HepG2 (cell line): ENCODE measurements at regions not wholly inside any gene's neighbourhood (a gene's known extent, or its start where the extent isn't known, plus 50 kb on each side); places are given as distances from the start of the nearest gene placed in this dataset.

Experiments used
- ATAC-seq: fragments of 200-7000 bp; cut with Tn5 transposase; 3 replicates; pipeline ENCODE4 v1.9.1; 2020; ENCODE audit warnings: mild to moderate bottlenecking, moderate library complexity
- BruUV-seq: library from RNA; stranded (reverse); fragments of 400-500 nt; replicated peaks from 2 replicates; lab custom pipeline; 2021; lab: Mats Ljungman, UMichigan
- CTCF ChIA-PET: fragments of 300-600 bp; formaldehyde crosslinking; extraction: SDS; loops from one replicate; lab custom pipeline; 2021; ENCODE audit warnings: low total read pairs, inconsistent platforms, low intra/inter-chr PET ratio; lab: Yijun Ruan, JAX
- POLR2A ChIA-PET: fragments of 350-600 bp; sonication (Branson Sonifier 250); formaldehyde crosslinking; loops from one replicate; lab custom pipeline; 2020; ENCODE audit warnings: antibody characterized with exemption, inconsistent platforms; lab: Yijun Ruan, JAX
- DNase-seq: peaks from one replicate; pipeline ENCODE4 v3.0.0-alpha.2; 2015; ENCODE audit warnings: low spot score
- FAIRE-seq: peaks from 3 replicates; lab custom pipeline; 2011; peaks lifted over from hg19 to GRCh38; lab: Jason Lieb, UNC
- H2AFZ ChIP-seq: one replicate; pipeline ENCODE4 v1.6.1; 2011; ENCODE audit warnings: low read length, inconsistent platforms
- H3K27ac ChIP-seq: fragments of 300-600 bp; 3 replicates; pipeline ENCODE4 v1.8.0; 2011; ENCODE audit warnings: mixed run types, mild to moderate bottlenecking, mixed read lengths, low read length, inconsistent platforms; ENCODE audit not compliant: insufficient read depth; ENCODE audit errors: extremely low read length
- H3K27me3 ChIP-seq, 2 experiments: fragments of 200-600 bp in 1 of 2; 2 replicates in 1 of 2; 3 replicates in 1 of 2; pipeline versions ENCODE4 v1.6.0 to v1.8.0; 2011; ENCODE audit warnings: low read length in 2 of 2, mild to moderate bottlenecking in 2 of 2, moderate library complexity in 2 of 2, inconsistent platforms in 1 of 2; ENCODE audit not compliant: insufficient read depth in 2 of 2, control insufficient read depth in 1 of 2
- H3K36me3 ChIP-seq, 2 experiments: fragments of 200-600 bp in 1 of 2; replicated peaks in 1 of 2; 2 replicates in 1 of 2; 3 replicates in 1 of 2; pipeline versions ENCODE4 v1.5.1 to v1.8.0; 2011; ENCODE audit warnings: low read length in 2 of 2, inconsistent platforms in 1 of 2; ENCODE audit not compliant: insufficient read depth in 2 of 2, control insufficient read depth in 1 of 2
- H3K4me1 ChIP-seq: 2 replicates; pipeline ENCODE4 v1.5.1; 2012; ENCODE audit warnings: low read length, inconsistent platforms; ENCODE audit not compliant: insufficient read depth
- H3K4me2 ChIP-seq: 2 replicates; pipeline ENCODE4 v1.6.0; 2011; ENCODE audit warnings: low read depth, low read length, inconsistent platforms
- H3K4me3 ChIP-seq, 3 experiments: fragments of 200-600 bp in 1 of 3; sonication (generic), shearing (Covaris generic) in 1 of 3; replicated peaks in 1 of 3; 2 replicates each; pipeline ENCODE4 v1.5.1; 2011 to 2016; ENCODE audit warnings: low read length in 3 of 3, inconsistent platforms in 2 of 3, low read depth in 2 of 3, mild to moderate bottlenecking in 2 of 3, control low read depth in 1 of 3, mixed read lengths in 1 of 3; ENCODE audit not compliant: insufficient read depth in 1 of 3
- H3K79me2 ChIP-seq: one replicate; pipeline ENCODE4 v1.6.1; 2011; ENCODE audit warnings: low read length, inconsistent platforms; ENCODE audit not compliant: insufficient read depth
- H3K9ac ChIP-seq: 2 replicates; pipeline ENCODE4 v1.6.0; 2011; ENCODE audit warnings: mild to moderate bottlenecking, low read depth, low read length, inconsistent platforms; ENCODE audit not compliant: insufficient read depth
- H3K9me3 ChIP-seq: 2 replicates; pipeline ENCODE4 v1.5.1; 2012; ENCODE audit warnings: mild to moderate bottlenecking, low read length
- H4K20me1 ChIP-seq: 2 replicates; pipeline ENCODE4 v1.6.0; 2011; ENCODE audit warnings: inconsistent platforms, mild to moderate bottlenecking, low read length, moderate library complexity; ENCODE audit not compliant: insufficient read depth
- CAMTA2 ChIP-seq: sonication (generic); formaldehyde crosslinking; IDR thresholded peaks from 2 replicates; pipeline ENCODE4 v1.4.0; 2020; ENCODE audit warnings: mild to moderate bottlenecking, missing genetic modification reagents, borderline replicate concordance
- ELF3 ChIP-seq: IDR thresholded peaks from 2 replicates; pipeline ENCODE4 v1.6.1; 2016; ENCODE audit warnings: missing genetic modification reagents, missing compliant biosample characterization
- FOXK1 ChIP-seq: sonication (generic); formaldehyde crosslinking; IDR thresholded peaks from 2 replicates; pipeline ENCODE4 v1.4.0; 2020; ENCODE audit warnings: low read depth, missing genetic modification reagents, borderline replicate concordance
- HOXA3 ChIP-seq: sonication (generic); formaldehyde crosslinking; IDR thresholded peaks from 2 replicates; pipeline ENCODE4 v1.5.0; 2020; ENCODE audit warnings: missing genetic modification reagents
- MEIS2 ChIP-seq: sonication (generic); formaldehyde crosslinking; IDR thresholded peaks from 2 replicates; pipeline ENCODE4 v1.9.0; 2021; ENCODE audit warnings: mild to moderate bottlenecking, missing genetic modification reagents
- NR2F1 ChIP-seq, 2 experiments: fragments of 450-650 bp in 1 of 2; formaldehyde crosslinking in 1 of 2; IDR thresholded peaks; 2 replicates each; pipeline versions ENCODE4 v1.5.0 to v1.6.1; 2016 to 2020; ENCODE audit warnings: mild to moderate bottlenecking in 1 of 2, missing compliant biosample characterization in 1 of 2, missing genetic modification reagents in 1 of 2, moderate library complexity in 1 of 2
- ZEB1 ChIP-seq: IDR thresholded peaks from 2 replicates; pipeline ENCODE4 v1.6.1; 2012; ENCODE audit warnings: mild to moderate bottlenecking, low read depth, inconsistent platforms; ENCODE audit not compliant: insufficient replicate concordance
- ZNF138 ChIP-seq: sonication (generic); formaldehyde crosslinking; IDR thresholded peaks from 2 replicates; pipeline ENCODE4 v1.5.0; 2020; ENCODE audit warnings: mild to moderate bottlenecking, low read depth, missing genetic modification reagents
- ZNF546 ChIP-seq: sonication (generic); formaldehyde crosslinking; conservative IDR thresholded peaks from 2 replicates; pipeline ENCODE4 v1.8.1; 2023; ENCODE audit warnings: mild to moderate bottlenecking, missing genetic modification reagents
- ZSCAN12 ChIP-seq: sonication (generic); formaldehyde crosslinking; IDR thresholded peaks from 2 replicates; pipeline ENCODE4 v1.9.0; 2021; ENCODE audit warnings: mild to moderate bottlenecking, missing genetic modification reagents
- ZSCAN21 ChIP-seq: sonication (generic); formaldehyde crosslinking; IDR thresholded peaks from 2 replicates; pipeline ENCODE4 v1.8.0; 2022; ENCODE audit warnings: mild to moderate bottlenecking, missing genetic modification reagents, moderate library complexity, borderline replicate concordance
- WGBS: methylation state at CpG from one replicate; pipeline ENCODE4 v1.1.6; 2017; ENCODE audit warnings: low lambda C conversion rate; 5-methylcytosine and 5-hydroxymethylcytosine counted together
- in situ Hi-C: cut with HindIII; loops from 2 replicates; pipeline ENCODE4 v1.10.0; 2017; ENCODE audit warnings: low pct_unique_long_range_greater_than_20kb; ENCODE audit not compliant: extremely low pct_ligation_motif_present
- intact Hi-C: fragments of 100-400 bp; cut with micrococcal nuclease; formaldehyde crosslinking; loops from one replicate; pipeline ENCODE4 v1.10.0; 2022; ENCODE audit not compliant: unreplicated experiment
- TF ChIP-seq, protein P1 (sequence below): sonication (generic); formaldehyde crosslinking; IDR thresholded peaks from 2 replicates; pipeline ENCODE4 v1.4.0; 2020; ENCODE audit warnings: missing genetic modification reagents, borderline replicate concordance
- TF ChIP-seq, protein P2 (sequence below): sonication (generic); formaldehyde crosslinking; IDR thresholded peaks from 2 replicates; pipeline ENCODE4 v1.4.0; 2020; ENCODE audit warnings: missing genetic modification reagents
- TF ChIP-seq, protein P3 (sequence below): sonication (generic); formaldehyde crosslinking; IDR thresholded peaks from 2 replicates; pipeline ENCODE4 v1.5.0; 2020; ENCODE audit warnings: missing genetic modification reagents, mild to moderate bottlenecking, borderline replicate concordance
- TF ChIP-seq, protein P4 (sequence below): IDR thresholded peaks from 2 replicates; pipeline ENCODE4 v1.6.1; 2016; ENCODE audit warnings: low read depth, missing genetic modification reagents, missing compliant biosample characterization

DNA sequence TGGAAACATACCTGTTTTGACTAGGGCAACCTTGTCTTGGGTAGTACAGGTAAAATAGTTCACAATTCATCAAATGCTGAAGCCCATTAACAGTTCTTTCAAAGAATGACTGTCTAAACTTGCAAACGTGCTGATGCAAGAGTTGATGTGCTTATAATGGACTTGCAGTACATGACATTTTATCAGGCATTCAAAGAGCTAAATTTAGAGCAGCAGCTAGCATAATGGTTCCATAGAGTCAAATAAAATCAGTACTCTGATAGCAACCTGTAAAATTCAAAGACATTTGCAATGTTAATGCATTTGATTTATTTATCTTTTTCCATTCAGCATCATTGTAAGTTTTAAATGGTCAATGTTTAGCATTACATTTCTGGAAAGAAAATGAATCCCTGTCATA is 979.7 kb upstream of the SLC10A2 start:
- in situ Hi-C loops = no loop called here
- TF ChIP-seq HOXA3 (CRISPR knock-in tag) (no peak), ZEB1 (no peak), MEIS2 (no peak), ZNF546 (no peak), ZSCAN21 (CRISPR knock-in tag) (no peak), FOXK1 (no peak), NR2F1 (CRISPR knock-in tag; IDR thresholded peaks at IDR 0.05) (no peak), ZNF138 (CRISPR knock-in tag) (no peak), CAMTA2 (CRISPR knock-in tag) (no peak), ELF3 (CRISPR knock-in tag) (no peak), ZSCAN12 (no peak)
- TF ChIP-seq, protein P1, sequence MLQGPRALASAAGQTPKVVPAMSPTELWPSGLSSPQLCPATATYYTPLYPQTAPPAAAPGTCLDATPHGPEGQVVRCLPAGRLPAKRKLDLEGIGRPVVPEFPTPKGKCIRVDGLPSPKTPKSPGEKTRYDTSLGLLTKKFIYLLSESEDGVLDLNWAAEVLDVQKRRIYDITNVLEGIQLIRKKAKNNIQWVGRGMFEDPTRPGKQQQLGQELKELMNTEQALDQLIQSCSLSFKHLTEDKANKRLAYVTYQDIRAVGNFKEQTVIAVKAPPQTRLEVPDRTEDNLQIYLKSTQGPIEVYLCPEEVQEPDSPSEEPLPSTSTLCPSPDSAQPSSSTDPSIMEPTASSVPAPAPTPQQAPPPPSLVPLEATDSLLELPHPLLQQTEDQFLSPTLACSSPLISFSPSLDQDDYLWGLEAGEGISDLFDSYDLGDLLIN = no peak
- TF ChIP-seq, protein P2, sequence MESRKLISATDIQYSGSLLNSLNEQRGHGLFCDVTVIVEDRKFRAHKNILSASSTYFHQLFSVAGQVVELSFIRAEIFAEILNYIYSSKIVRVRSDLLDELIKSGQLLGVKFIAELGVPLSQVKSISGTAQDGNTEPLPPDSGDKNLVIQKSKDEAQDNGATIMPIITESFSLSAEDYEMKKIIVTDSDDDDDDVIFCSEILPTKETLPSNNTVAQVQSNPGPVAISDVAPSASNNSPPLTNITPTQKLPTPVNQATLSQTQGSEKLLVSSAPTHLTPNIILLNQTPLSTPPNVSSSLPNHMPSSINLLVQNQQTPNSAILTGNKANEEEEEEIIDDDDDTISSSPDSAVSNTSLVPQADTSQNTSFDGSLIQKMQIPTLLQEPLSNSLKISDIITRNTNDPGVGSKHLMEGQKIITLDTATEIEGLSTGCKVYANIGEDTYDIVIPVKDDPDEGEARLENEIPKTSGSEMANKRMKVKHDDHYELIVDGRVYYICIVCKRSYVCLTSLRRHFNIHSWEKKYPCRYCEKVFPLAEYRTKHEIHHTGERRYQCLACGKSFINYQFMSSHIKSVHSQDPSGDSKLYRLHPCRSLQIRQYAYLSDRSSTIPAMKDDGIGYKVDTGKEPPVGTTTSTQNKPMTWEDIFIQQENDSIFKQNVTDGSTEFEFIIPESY = no peak
- TF ChIP-seq, protein P3, sequence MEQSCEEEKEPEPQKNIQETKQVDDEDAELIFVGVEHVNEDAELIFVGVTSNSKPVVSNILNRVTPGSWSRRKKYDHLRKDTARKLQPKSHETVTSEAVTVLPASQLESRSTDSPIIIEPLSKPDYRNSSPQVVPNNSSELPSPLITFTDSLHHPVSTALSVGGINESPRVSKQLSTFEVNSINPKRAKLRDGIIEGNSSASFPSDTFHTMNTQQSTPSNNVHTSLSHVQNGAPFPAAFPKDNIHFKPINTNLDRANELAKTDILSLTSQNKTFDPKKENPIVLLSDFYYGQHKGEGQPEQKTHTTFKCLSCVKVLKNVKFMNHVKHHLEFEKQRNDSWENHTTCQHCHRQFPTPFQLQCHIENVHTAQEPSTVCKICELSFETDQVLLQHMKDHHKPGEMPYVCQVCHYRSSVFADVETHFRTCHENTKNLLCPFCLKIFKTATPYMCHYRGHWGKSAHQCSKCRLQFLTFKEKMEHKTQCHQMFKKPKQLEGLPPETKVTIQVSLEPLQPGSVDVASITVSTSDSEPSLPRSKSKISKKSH = no peak
- TF ChIP-seq, protein P4, sequence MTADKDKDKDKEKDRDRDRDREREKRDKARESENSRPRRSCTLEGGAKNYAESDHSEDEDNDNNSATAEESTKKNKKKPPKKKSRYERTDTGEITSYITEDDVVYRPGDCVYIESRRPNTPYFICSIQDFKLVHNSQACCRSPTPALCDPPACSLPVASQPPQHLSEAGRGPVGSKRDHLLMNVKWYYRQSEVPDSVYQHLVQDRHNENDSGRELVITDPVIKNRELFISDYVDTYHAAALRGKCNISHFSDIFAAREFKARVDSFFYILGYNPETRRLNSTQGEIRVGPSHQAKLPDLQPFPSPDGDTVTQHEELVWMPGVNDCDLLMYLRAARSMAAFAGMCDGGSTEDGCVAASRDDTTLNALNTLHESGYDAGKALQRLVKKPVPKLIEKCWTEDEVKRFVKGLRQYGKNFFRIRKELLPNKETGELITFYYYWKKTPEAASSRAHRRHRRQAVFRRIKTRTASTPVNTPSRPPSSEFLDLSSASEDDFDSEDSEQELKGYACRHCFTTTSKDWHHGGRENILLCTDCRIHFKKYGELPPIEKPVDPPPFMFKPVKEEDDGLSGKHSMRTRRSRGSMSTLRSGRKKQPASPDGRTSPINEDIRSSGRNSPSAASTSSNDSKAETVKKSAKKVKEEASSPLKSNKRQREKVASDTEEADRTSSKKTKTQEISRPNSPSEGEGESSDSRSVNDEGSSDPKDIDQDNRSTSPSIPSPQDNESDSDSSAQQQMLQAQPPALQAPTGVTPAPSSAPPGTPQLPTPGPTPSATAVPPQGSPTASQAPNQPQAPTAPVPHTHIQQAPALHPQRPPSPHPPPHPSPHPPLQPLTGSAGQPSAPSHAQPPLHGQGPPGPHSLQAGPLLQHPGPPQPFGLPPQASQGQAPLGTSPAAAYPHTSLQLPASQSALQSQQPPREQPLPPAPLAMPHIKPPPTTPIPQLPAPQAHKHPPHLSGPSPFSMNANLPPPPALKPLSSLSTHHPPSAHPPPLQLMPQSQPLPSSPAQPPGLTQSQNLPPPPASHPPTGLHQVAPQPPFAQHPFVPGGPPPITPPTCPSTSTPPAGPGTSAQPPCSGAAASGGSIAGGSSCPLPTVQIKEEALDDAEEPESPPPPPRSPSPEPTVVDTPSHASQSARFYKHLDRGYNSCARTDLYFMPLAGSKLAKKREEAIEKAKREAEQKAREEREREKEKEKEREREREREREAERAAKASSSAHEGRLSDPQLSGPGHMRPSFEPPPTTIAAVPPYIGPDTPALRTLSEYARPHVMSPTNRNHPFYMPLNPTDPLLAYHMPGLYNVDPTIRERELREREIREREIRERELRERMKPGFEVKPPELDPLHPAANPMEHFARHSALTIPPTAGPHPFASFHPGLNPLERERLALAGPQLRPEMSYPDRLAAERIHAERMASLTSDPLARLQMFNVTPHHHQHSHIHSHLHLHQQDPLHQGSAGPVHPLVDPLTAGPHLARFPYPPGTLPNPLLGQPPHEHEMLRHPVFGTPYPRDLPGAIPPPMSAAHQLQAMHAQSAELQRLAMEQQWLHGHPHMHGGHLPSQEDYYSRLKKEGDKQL (CRISPR knock-in tag) = no peak

More for the DNA sequence above, 979.7 kb upstream of the SLC10A2 start:
- no peak overlapping the region for H3K27ac ChIP-seq
- H3K4me2 ChIP-seq = no peak overlapping the region
- no peak overlapping the region for H3K4me3 ChIP-seq
- FAIRE-seq (no peak), ATAC-seq (no peak), DNase-seq (no peak)
- 7% methylated on average over 1 of the region's 1 CpG for WGBS
- intact Hi-C loops = no loop called here
- peaks cover 54% of the 10 kb centered on the region for H3K9me3 ChIP-seq
- no TSS peak for BruUV-seq
- no peaks in the 10 kb centered on the region for H3K79me2 ChIP-seq
- H3K4me1 ChIP-seq = no peaks in the 10 kb centered on the region
- no peaks in the 10 kb centered on the region for H3K27me3 ChIP-seq
- H4K20me1 ChIP-seq = no peaks in the 10 kb centered on the region
- CTCF ChIA-PET = no interaction called here
- no peak overlapping the region for H3K9ac ChIP-seq
- no peaks in the 10 kb centered on the region for H3K36me3 ChIP-seq
- H2AFZ ChIP-seq = no peak overlapping the region
- POLR2A ChIA-PET = no interaction called here
